GM18873 (cell line): ENCODE measurements at regions not wholly inside any gene's neighbourhood (a gene's known extent, or its start where the extent isn't known, plus 50 kb on each side); places are given as distances from the start of the nearest gene placed in this dataset.

Source experiments
- ATAC-seq: cut with Tn5 transposase; IDR thresholded peaks from one replicate; pipeline ENCODE4 v1.9.1; 2021; ENCODE audit warnings: mild to moderate bottlenecking, moderate library complexity, moderate number of reproducible peaks; ENCODE audit not compliant: unreplicated experiment, low FRiP score

DNA sequence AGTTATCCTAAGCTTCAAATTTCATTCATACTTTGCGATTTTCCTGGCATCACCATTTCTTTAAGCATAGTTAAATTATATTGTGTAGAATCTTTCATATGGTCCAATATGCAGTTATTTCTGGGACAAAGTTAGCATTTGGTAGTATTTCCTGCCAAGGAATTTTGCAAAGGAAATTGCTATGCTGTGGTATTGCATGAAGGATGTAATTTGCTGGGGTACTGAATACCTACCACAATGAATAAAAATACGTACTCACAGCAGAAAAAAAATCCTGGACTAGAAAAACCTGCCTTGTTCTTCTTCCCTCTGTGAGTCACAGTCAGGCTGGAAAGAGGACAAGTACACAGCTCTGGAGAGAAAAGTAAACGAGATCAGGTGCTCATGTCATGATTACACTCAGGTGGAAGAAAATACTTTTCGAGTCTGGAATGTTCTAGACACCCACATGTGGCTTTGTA, 241.2 kb downstream of the PTBP2 start:
- no peak for ATAC-seq

DNA sequence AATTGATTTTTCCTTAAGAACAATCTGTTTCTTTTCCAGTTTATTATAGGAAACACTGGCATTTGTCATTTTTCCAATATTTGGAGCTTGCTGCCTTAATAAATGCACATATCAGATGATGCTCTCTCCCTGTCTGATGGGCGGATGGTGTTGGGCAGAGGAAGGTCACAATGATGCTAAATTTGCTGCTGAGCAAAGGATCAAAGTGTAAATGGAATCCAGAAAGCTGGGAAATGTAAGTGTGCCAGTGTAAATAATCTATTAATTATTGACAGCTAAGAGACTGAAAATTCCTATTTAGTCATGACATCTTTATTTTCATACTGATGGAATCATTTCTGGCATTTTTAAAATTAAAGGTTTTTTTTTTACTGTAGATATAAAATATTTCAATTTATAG, 243.2 kb downstream of the PTBP2 start:
- no peak for ATAC-seq

DNA sequence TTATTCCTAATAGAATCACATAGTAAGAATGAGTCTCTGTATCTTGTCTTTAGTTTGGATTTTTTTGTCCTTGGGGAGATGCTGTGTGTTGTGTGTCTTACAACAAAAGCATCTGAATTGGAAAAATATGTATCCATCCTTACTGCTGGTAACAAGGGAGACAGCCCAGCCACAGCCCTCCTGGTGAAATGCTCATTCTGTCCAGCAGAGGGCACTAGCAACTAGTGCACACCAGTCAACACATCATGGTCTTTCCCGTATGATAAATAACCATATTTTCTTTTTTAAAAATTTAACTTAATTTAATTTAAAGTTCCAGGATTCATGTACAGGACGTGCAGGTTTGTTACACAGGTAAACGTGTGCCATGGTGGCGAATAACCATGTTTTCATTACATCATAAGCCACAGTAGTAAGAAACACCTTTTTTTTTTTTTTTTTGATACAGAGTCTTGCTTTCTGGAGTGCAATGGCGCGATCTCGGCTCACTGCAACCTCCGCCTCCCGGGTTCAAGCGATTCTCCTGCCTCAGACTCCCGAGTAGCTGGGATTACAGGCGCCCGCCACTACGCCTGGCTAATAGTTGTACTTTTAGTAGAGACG, 245.1 kb downstream of the PTBP2 start:
- ATAC-seq, result peak; percentile 92

DNA sequence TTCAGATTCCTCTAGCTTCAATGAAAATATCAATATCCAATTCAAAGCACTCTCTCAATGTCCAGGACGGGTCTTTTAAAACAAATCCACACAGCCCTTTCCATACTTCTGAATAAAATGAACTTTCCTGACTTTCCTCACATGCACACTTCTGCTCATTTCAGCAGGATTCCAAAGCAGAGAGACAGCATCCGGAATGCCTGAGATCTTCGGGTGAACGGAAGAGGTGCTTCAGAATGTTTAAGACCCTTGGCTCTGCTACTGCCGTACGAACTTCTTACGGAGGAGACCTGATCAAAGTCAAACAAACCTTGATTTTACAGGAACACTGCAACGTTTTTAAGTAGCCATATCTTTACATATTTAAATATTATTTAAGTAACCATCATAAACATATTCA, 245.7 kb downstream of the PTBP2 start:
- ATAC-seq, result no peak

DNA sequence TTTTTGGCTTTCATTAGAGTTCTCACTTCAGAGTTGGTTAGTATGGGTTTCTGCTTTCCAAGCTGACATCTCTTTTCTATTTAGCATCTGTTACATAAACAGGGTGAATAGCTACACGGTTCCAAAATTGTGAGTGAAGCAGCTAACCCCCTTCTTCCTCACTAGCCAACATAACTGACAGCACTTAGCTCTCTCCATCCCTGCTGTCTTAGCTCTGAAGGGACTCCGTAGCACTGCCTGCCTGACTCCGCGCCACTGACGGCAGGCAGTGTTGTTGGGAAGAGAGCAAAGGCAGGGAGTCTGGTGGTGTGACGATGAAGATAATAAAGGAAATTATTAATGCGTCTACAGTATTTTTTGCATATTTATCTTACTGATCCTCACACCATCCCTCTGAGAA, 247.0 kb downstream of the PTBP2 start:
- no peak for ATAC-seq

DNA sequence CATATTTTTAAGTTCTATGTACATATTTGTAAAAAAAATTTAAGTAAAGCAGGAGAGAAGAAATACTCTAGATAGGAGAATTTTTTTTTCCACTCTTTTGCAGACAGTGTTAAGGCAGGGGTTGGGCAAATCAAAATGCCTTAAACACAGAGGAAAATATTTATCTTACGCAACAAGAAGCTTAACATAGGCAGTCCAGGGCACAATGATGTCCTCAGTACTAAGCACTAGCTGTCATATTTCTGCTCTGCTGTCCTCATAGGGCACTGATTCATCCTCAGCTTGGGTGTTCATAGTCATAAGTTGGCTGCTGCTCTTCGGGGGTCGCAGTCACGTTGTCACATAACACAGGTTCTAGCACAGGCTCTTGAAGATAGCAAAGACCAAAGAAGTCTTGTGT, 247.4 kb downstream of the PTBP2 start:
- no peak for ATAC-seq

DNA sequence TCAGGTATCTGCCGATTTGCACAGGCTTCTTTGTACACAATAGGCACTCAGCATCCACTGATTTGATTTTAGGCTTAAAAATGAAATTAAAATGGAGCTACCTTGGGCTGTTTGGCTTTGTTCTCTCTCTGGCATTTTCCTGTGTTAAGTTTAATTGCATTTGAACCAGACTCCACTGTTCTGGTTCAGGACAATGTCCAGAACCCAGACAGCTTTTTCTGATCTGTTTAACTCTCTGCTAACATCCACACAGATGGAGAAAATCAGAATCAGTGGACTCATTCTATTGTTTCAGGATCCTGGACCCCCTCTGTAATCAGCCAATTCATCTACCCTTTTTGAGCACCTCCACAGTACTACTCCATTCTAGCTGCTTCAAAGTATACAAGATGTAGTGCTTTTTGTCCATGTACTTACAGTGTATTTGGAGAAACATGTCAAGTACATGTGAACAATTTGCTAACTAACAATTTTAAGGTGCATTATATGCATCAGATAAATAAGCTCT, 248.1 kb downstream of the PTBP2 start:
- no peak for ATAC-seq

DNA sequence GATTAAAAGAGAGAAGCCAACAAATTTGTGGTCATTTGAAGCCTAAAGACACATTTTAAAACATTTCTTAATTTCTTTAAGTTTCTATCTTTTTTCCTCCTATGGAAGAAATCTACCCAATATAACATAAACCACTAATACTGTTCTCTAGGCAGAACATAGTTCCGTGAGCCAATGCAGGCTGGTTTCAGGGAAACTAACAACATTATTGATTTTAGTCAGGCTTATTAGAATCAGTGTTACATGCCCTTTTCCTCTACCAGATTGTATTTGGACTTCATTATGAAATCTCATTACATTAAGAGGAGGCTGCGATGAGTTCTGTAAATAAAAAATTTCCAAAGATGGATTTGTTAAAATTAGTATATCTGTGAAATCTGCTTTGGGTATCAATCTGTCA, 249.9 kb downstream of the PTBP2 start:
- ATAC-seq, result no peak

DNA sequence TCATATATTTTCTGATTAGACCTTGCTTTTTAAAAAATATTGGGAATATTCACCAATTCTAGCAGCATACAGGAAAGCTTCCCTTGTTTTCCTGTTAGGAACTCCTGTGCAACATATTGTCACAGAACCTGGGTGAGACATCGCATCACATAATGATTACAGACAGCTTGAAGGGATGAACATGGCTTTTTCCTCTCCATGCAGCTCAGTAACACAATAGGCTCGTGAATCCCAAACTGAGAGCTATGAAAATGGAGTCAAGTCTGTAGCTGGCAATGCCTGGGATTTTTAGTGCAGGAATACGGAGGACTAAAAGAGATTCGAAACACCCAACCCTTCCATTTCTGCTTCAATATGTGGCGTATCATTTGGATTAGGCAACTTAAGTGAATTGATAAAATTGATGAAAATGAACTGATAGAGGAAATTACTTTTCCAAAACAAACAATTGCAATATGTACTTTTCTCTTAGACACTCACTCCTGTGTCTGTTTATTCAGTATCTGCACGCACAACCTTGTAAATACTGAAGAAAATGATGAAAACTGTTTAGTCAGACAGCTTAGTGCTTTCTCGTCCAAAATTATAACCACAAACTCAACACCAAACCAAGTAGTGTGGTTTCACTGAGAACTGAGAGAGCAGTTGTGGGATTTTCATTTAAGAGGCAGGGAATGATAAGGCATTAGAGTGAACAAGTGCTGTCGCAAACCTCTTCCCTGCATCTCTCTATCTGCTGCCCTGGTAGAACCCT, 250.4 kb downstream of the PTBP2 start:
- ATAC-seq, result no peak

DNA sequence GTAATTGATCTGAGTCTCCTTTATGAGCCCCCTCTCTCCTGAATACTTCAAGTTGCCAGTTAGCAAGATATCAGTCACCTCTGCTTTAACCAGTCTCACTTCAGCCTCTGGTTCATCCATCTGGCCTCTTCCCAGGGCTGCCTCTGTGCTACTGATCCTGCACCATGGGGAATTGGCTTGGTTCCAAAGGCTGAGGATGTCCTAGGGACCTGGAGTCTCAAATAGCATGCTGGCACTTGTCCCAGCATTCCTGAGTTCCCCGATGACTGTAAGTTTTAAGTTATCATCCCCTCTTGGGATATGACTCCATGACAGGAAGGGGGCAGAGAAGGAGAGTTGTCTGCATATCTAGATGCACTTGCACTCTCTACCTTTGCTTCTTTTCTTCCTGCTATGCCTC, 252.0 kb downstream of the PTBP2 start:
- ATAC-seq, result no peak

DNA sequence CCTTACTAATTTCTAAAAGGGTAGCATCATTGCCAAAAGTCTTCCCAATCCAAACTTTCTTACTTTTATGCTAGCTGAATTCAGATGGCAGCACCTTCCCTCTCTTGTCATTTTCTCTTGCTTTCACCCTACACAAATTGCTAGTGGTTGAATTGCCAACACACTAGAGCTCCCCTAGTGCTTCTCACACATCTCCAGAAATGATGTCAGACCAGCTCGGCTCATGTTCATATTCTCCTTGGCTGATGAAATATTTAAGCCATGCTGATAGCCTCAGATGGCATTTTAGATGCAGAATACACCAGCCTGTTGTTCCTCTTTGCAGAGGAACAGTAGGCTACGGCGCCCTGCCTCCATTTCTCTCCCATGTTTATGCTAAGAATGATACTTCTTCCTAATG, 256.9 kb downstream of the PTBP2 start:
- no peak for ATAC-seq

DNA sequence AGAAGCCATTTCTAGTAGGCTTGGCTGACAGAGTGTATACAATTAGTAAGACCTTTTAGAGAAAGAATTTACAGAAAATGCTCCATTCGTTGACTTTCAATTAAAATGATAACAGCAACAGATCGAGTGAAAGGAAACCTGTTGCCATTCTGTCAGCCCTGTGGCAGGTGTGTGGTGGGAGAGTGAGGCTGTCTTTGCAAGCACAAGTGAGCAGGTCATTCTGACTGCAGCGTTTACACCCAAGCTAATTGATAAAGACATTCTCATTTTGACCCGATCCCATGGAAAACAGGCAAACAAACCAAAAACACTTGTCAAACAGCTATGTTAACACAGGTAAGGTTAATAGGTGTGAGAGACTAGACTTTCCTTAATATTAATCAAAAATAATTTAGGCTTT, 257.3 kb downstream of the PTBP2 start:
- no peak for ATAC-seq

DNA sequence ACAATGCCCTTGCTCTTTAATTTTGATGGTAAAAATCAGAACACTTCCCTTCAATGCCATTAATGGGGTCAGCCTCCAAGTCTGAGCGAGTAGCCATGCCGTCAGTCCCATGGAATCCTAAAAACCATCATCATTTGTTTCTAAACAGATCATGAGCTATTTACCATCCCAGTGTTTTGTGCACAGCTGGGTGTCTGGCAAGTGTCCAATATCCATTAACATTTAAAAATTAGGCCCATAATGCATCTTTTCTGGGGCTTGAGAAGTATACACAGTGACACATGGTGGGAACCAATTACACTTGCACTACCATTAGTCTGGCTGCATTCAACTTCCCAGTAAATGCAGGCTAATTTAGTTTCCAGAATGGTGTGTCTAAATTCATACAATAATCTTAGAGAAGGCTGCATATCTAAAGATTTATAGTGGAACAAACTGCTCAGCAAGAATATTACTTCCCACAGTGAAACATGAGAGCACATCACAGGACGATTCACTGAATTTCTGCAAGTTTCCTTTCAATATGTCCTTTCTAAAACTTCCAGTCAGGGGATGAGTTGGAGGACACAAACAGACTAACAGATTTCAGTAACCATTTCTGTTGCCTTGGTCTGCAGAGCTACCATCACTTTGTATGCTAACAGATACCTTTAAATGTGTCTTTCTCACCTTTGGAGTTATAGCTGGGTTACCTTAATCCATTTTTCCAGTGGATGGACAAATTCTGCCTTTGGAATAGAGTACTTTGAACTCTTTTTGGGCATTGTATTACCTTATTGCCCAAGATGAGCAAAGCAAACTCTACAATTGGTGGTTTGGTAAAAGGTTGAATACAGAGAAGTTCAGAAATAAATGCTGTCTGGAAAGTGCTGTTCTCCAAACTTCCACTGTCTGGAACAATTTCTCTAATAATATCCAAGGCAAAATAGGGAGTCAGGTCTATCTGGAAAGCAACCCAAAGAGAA, 258.0 kb downstream of the PTBP2 start:
- no peak for ATAC-seq

DNA sequence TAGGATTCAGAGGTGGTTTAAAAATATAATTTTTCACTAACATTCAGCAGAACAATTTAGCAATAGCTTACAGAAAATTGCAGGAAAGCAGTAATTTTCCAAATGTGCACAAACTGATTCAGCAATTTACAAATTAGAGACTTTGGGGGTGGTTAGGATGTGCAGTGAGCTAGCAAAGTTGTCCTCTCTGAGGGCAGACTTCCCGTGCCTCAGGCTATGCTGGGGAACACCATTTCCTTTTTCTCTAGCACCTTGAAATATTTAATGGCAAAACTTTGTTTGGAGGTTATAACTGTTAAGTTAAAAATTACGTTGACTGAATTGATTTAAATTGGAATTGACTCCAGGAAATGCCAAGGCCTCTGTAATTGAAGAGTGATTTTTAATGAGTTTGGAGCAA, 258.9 kb downstream of the PTBP2 start:
- no peak for ATAC-seq

DNA sequence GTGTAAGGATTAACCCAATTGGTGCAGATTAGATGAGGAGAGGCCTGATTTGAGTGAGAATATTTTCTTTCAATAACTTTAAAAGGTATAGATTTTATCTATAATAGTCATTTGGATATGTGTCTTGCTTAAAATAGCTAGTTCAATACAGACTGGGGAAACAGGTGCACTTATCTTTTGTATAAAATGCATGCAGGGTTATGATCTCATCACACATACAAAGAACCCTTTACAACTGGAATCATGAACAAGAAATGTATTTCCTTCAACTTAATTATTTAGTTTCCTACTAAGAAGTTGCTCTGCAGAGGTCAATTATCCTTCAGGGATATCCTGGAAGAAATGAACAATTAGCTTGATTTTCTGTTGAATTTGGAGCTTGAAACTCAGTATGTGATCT, 259.6 kb downstream of the PTBP2 start:
- ATAC-seq, result no peak

DNA sequence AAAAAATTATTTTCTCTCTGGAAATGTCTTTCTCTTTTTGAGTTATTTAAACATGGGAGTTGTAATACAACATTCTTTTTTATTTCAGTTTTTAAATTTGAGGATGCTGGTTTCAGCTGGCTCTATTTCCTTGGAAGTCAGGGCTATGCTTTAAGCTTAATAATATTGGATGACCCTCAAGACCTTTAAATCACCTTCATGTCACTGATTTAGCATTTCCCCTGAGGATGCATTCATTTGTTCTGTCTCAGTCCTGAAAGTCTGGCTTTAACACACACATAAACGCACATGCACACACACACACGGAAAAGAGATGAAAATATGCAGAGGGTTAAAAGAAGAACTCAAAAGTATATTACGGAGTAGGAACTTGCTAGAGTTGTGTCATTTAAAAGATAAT, 260.5 kb downstream of the PTBP2 start:
- no peak for ATAC-seq

DNA sequence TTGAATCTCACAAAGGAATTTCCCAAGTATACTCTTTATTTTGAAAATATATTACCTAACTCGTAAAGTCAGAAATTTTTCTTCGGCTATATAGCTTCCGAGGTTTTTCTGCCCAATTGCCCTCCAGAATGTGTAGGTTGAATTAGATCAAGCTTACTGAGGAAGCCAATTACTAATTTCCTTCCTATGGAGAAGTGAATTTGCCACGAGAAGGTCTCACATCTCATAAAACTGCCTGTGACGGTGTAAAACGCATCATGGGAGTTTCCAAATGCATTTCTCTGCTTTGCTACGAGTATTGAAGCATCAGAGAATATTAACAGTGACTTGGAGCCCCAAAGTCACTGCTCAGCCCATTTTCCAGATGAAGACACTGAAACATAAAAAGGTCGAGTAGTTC, 262.3 kb downstream of the PTBP2 start:
- ATAC-seq, result no peak

DNA sequence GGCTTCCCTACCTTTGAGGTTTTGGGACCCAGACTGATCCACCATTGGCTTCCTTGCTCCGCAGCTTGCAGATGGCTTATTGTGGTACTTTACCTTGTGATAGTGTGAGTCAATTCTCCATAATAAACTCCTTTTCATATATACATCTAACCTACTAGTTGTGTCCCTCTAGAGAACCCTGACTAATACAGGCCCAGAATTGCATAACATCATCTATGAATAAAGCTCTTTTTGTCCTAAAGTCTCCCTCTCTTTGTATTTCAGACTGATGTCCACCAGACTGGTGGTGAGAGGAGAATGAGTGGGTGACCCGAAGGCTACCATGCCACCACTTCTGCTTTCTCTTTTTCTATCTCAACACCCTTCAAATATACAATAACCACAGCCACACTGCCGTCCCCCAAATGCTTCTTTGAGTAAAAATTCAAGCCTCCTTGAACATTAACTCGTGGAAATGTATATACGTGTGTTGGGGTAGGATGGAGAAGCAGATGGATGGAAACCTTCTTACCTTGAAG, 265.7 kb downstream of the PTBP2 start:
- ATAC-seq, result no peak

DNA sequence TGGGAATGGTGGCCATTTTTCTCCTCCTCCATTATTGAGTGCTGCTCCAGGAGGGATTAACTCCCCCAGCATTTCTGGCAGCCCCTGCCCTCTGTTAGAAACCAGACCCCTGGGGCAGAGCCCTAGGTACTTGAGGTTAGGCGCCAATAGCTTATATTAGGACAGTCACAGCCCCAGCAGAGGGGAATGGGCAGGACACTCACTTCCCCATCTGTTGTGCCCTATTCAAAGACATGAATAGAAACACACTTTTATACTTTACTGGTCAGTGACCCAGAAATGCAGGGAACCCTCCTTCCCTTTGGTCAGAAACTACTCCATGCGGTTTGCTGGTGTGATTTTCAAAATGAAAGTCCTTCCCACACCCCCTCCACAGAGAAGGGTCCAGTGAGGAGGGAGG, 267.7 kb downstream of the PTBP2 start:
- no peak for ATAC-seq

DNA sequence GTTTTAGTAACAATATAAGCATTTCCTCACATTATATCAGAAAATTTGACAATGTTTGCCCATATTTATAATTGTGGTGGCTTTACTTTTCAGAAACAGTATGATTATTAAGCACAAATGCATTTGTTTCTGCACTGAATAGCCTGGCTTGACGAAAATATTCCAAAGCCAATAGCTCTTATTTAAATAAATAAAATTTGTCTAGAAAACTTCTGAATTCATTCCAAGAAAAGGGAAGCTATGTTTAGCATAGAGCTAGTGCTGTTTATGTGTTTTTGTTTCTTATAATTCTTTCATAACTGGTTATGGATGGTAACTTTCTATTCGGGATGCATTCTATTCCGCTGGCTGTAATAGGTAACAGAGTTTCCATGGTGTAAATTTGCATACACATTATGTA, 268.6 kb downstream of the PTBP2 start:
- no peak for ATAC-seq

DNA sequence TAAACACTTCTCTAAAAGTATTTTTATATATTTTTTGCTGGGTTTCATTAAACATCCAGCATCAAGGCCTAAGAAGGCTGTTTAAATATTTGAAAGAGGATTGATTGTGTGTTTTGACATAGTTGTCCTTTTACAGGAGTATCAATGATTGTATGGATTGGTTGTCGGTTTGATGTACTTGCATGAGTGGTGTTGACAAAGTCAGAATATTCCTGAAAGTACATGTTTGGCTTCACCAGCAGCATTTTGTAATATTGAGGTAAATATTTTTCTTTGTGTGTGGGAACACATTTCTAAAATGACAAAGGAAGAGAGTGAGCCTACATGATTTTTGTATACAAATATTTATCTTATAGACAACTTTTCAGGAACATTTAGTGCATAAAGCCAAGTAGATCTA, 269.7 kb downstream of the PTBP2 start:
- ATAC-seq, result no peak
